Activated CD4-positive, alpha-beta T cell treated with anti-CD3 and anti-CD28 coated beads for 24 hours (primary cell): ENCODE measurements at regions not wholly inside any gene's neighbourhood (a gene's known extent, or its start where the extent isn't known, plus 50 kb on each side); places are given as distances from the start of the nearest gene placed in this dataset.
"Not testable (repeated sequence)": the region's sequence is repeated elsewhere in the genome, so short reads cannot be mapped to it uniquely, and the experiment has no call there.

ENCODE experiments used
- DNase-seq, 2 donors: peaks; one replicate each; pipeline ENCODE4 v3.0.0-alpha.2; 2020; ENCODE audit warnings: low read depth in 2 of 2

- no peak for DNase-seq
Observed at GRCh38 chr6:147974376-147974775, 368.3 kb upstream of the SASH1 start.

- no peak for DNase-seq
Observed at GRCh38 chr6:147977851-147978465, 364.7 kb upstream of the SASH1 start.

GRCh38 chr6:147979966-147980365 is 362.7 kb upstream of the SASH1 start:
- DNase-seq, result no peak

- DNase-seq, result no peak
Observed at GRCh38 chr6:147983581-147984366, 358.9 kb upstream of the SASH1 start.

GRCh38 chr6:147986846-147987245 is 355.8 kb upstream of the SASH1 start:
- DNase-seq, result no peak

GRCh38 chr6:147990159-147990558 is 352.5 kb upstream of the SASH1 start:
- DNase-seq, result no peak

GRCh38 chr6:147991961-147992360 is 350.7 kb upstream of the SASH1 start:
- DNase-seq, result no peak

- no peak for DNase-seq
Observed at GRCh38 chr6:147999001-147999540, 343.6 kb upstream of the SASH1 start.

GRCh38 chr6:148001844-148002642 is 340.6 kb upstream of the SASH1 start:
- no peak for DNase-seq

- DNase-seq, result no peak
Observed at GRCh38 chr6:148004651-148005050, 338.0 kb upstream of the SASH1 start.

GRCh38 chr6:148005806-148006205 is 336.8 kb upstream of the SASH1 start:
- no peak for DNase-seq

GRCh38 chr6:148010516-148010915 is 332.1 kb upstream of the SASH1 start:
- not testable (repeated sequence) for DNase-seq

GRCh38 chr6:148016013-148016412 is 326.6 kb upstream of the SASH1 start:
- no peak for DNase-seq

GRCh38 chr6:148021165-148021564 is 321.5 kb upstream of the SASH1 start:
- no peak for DNase-seq

- DNase-seq, result no peak
Observed at GRCh38 chr6:148021699-148022098, 320.9 kb upstream of the SASH1 start.

GRCh38 chr6:148022279-148022678 is 320.4 kb upstream of the SASH1 start:
- DNase-seq, result not testable (repeated sequence)

- no peak for DNase-seq
Observed at GRCh38 chr6:148027201-148027600, 315.4 kb upstream of the SASH1 start.

GRCh38 chr6:148035806-148036390 is 306.7 kb upstream of the SASH1 start:
- no peak for DNase-seq

GRCh38 chr6:148037496-148037895 is 305.1 kb upstream of the SASH1 start:
- no peak for DNase-seq

GRCh38 chr6:148041546-148041945 is 301.1 kb upstream of the SASH1 start:
- DNase-seq, result no peak

- DNase-seq, result no peak
Observed at GRCh38 chr6:148042536-148042935, 300.1 kb upstream of the SASH1 start.

- DNase-seq, result no peak
Observed at GRCh38 chr6:148044261-148044751, 298.3 kb upstream of the SASH1 start.
